HG02884 (cell line): ENCODE measurements at regions not wholly inside any gene's neighbourhood (a gene's known extent, or its start where the extent isn't known, plus 50 kb on each side); places are given as distances from the start of the nearest gene placed in this dataset.

Experiments
- ATAC-seq: cut with Tn5 transposase; IDR thresholded peaks from one replicate; pipeline ENCODE4 v1.9.1; 2021; ENCODE audit warnings: mild to moderate bottlenecking, moderate library complexity; ENCODE audit not compliant: unreplicated experiment

GRCh38 chr18:39403121-39403520 lies 1837.5 kb upstream of the CELF4 start:
- no peak for ATAC-seq

DNA sequence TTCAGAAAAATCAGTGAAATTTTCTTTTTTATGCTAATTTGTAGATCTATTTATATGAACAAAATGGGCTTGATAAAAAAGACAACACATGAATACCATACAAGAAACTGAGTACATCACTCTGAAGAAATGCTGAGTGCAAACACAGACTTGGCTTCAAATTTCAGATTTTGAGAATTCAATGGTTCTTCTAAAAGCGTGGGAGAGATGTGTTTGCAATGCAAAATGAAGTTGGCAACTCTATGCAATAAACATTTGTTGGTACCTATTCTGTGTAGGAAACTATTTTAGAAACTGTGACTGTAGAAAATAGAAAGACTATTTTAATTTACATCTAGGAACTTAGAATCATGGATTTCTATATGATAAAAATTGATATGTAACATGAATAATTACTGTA lies 1834.1 kb upstream of the CELF4 start:
- no peak for ATAC-seq

DNA sequence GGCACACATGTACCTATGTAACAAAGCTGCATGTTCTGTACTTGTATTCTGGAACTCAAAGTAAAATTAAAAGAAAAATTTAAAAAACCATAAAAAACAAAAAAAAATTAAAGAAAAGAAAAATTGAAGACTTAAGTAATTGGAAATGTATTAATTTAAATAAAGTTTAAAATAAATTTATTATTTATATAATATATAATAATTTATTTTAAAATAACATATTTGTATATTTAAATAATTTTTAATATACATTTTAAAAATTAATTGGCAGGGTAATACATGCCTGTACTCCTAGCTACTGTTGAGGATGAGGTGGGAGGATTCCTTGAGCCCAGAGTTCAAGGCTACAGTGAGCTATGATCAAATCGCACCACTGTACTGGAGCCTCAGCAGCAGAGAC lies 1830.6 kb upstream of the CELF4 start:
- no peak for ATAC-seq

- no peak for ATAC-seq
Measured at GRCh38 chr18:39389800-39390379, 1824.3 kb upstream of the CELF4 start.

DNA sequence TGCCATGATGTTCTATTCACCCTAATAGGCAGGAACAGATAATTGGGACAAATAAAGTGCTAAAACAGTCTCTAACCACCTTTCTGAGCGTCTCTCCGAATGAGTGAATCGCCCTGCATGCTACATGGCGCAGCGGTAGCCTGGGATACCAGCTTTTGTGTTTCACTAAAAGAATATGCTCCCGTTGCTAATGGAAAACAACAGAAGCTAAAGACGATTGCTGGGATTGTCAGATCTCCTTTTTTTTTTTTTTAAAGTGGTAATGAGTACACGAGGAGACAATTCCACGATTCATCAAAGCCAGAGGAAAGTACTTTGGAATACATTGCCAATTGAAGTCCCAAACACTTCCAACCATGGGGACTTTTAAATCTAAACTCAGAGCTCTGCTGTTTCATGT lies 1815.3 kb upstream of the CELF4 start:
- ATAC-seq, result no peak

DNA sequence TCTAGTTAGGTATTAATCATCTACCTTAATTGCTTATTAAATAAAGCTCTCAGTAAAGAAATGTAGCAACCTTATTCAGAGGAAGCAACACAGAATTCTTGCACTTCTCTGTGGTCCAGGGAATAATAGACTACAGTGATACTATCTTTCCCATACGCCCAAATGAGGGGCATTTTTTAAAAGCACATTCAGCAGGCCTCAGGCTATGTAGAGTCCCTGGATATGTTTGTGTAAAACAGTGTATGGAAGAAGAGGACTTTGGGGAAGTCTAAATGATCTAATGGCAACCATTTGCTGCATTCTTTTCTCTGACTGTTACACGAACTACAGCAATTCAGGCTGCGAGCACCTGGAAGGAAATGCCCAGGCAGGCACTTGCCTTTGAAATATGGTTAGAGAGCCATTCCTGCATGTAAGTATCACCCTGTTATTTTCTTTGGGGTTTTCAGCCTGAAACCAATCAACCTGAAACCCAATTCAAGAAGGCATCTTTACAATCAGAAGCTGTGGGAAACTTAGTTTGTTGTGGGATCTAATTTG lies 1814.7 kb upstream of the CELF4 start:
- no peak for ATAC-seq

DNA sequence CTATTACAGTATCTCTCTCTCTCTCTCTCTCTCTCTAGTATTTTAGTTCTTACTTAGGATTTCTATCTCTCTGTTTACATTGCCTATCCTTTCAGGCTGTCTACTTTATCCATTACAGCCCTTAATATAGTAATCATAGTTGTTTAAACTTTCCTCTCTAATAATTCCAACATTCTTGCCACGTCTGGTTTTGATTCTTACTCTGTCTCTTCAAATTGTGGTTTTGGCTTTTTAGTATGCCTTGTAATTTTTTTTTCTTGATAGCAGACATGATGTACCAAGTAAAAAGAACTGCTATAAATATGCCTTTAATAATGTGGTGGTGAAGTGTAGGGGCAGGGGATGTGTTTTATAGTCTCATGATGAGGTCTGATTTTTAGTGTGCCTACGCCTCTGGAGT lies 1809.5 kb upstream of the CELF4 start:
- ATAC-seq, result no peak

DNA sequence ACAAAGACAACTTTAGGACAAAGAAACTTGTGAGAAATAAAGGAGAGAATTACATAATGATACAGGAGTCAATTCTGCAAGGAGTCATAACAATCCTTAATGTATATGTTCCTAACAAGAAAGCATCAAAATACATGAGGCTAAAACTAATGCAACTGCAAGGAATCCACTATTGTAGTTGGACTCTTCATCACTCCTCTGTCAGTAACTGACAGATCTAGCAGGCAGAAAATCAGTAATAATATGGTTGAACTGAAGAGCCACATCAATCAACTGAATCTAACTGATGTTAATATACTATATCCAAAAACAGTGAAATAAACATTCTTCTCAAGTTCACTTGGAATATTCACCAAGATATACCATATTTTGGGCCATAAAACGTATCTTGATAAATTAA lies 1806.4 kb upstream of the CELF4 start:
- no peak for ATAC-seq

DNA sequence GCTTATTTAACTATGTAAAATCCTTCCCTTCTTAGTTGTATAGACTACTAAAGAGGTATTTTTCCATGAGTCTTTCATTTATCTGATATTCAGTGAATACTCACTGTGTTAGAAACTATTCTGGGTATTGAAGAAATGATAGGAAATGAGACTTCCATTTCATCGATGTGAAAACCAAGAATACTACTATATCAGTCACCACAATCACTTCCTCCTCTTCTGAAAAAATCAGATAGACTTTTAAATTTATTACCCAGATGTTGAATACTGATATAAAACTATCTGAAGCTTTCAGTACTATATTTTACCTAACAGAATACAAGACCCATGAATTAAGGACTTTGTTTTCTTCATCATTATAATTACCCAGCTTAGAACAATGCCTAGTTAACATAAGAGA lies 1801.1 kb upstream of the CELF4 start:
- no peak for ATAC-seq

DNA sequence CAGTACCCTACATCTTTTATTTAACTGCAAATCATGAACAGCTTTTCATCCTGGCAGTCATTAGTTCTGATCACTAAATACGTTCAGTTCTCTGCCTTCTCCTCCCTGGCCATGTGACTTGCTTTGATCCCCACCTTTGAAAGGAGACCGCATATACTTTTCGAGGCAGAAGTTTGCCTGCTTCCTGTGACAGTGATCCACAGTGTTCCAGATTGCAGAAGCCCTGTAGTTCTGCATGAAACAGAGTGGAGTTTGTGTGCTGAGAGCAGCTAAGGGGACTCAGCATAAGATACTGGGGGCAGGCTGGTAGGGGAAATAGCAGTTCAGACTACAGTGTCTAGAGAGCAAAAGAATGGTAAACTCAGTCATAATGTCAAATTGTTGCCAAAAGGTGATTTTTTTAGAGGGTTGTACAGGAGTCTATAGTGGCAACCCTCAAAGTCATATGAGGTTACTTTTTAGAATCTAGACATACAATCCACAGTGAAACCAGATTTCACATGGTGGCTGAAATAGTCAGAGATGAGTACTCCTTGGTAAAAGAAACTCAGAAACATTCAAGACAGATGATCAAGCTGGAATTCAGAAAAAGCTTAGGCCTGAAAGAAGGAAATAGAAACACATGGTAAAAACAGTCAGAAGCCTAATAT lies 1800.4 kb upstream of the CELF4 start:
- ATAC-seq, result no peak

GRCh38 chr18:39360072-39360471 lies 1794.5 kb upstream of the CELF4 start:
- ATAC-seq, result no peak

DNA sequence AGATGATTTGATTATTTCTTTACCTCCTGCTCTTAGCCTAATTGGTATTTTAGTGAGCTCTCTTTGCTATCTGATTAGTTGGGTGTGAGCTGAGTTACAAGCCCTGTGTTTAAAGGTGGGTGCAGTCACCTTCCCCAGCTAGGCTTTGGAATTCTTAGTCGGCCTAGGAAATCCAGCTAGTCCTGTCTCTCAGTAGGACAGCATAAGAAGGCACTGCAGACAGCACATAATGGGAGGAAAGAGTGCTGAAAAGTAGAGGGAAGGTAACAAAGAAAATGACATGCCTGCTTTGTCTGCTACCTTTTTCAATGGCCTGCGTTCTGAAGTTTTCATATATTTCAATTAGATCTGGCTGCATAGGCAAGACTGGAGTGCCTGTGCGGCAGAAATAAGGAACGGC lies 1794.0 kb upstream of the CELF4 start:
- no peak for ATAC-seq

- ATAC-seq, result no peak
Measured at GRCh38 chr18:39350945-39351344, 1785.3 kb upstream of the CELF4 start.

- no peak for ATAC-seq
Measured at GRCh38 chr18:39349801-39350200, 1784.2 kb upstream of the CELF4 start.

- ATAC-seq, result no peak
Measured at GRCh38 chr18:39348757-39349156, 1783.2 kb upstream of the CELF4 start.

DNA sequence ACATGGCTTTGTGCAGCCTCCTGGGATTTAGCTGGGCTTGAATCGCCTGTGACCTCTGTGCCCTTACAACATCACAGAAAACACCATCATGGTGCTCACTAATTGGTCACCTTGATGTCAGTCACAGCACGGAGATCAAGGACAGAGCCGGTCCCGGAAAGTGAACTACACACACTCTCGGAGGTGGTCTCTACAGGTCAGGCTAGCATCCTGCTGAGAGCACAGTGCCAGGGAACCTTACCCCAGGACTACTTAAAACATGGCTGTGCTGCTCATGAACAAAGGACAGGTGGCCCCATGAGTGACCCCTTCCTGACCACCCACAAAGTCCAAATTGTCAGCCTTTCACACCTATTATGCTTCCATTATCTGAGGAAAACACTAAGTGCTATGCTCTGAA lies 1782.1 kb upstream of the CELF4 start:
- no peak for ATAC-seq

DNA sequence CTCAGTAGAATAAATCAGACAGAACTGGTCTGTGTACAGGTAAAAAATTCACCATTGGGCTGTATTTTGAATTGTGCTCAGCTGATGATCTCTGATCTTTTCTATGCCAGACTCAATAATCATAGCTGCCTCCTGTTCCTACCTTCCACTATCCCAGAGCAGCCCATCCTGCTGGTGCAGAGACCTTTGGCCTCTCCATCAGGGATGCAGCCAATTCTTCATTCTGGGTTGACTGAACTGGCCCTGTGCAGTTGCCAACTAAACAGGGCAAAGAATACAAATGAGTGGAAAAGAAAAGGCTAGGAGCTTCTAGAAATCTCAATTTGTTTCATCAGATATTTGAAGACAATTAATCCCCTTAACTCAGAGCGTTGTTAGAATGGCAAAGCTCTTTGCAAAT lies 1781.3 kb upstream of the CELF4 start:
- no peak for ATAC-seq

- ATAC-seq, result no peak
Measured at GRCh38 chr18:39345321-39345720, 1779.7 kb upstream of the CELF4 start.

DNA sequence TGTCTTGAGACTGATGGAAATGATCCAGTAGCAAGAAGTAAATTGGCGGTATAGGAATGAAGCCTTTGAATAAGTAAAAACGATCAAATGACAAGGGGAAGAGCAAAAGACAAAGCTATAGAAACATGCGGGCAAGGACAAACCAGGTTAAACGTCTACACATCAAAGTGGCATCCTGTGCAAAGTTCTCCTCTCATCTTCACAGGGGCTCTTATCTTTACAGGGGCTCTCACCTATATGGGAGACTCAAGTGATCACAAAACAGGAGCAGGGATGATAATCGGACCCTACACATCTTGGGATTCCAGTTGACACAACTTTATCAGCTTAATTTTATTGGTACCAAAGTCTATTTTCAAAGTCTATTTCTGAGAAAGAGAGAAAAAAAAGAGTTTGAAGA lies 1778.9 kb upstream of the CELF4 start:
- no peak for ATAC-seq

DNA sequence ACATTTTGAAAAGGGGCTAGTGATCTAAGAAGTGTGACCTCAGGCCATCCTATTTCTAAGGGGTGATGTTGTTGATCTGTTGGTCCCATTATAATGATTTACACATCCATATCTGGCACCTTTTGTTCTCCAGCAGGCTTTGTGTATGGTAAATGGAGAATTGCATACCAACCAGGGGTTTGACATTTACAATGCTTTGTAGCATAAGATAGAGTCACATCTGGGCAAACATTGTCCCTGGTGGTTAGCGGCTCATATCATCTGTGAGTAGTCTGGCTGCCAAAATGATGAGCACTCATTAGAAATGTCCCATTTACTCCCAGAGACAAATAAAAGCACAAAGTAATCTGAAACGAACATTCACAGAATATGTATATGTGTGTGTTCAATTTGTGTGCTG lies 1775.5 kb upstream of the CELF4 start:
- ATAC-seq, result no peak

GRCh38 chr18:39340418-39340817 lies 1774.8 kb upstream of the CELF4 start:
- ATAC-seq, result no peak

GRCh38 chr18:39329496-39330275 lies 1764.1 kb upstream of the CELF4 start:
- no peak for ATAC-seq
